GM12874 (cell line): ENCODE measurements at regions not wholly inside any gene's neighbourhood (a gene's known extent, or its start where the extent isn't known, plus 50 kb on each side); places are given as distances from the start of the nearest gene placed in this dataset.

ENCODE experiments used
- TF ChIP-seq, protein P1 (sequence below): IDR thresholded peaks from 2 replicates; pipeline ENCODE4 v1.5.1; 2011; ENCODE audit warnings: low read depth, mild to moderate bottlenecking, control low read depth, low read length, moderate library complexity; ENCODE audit not compliant: insufficient read depth

DNA sequence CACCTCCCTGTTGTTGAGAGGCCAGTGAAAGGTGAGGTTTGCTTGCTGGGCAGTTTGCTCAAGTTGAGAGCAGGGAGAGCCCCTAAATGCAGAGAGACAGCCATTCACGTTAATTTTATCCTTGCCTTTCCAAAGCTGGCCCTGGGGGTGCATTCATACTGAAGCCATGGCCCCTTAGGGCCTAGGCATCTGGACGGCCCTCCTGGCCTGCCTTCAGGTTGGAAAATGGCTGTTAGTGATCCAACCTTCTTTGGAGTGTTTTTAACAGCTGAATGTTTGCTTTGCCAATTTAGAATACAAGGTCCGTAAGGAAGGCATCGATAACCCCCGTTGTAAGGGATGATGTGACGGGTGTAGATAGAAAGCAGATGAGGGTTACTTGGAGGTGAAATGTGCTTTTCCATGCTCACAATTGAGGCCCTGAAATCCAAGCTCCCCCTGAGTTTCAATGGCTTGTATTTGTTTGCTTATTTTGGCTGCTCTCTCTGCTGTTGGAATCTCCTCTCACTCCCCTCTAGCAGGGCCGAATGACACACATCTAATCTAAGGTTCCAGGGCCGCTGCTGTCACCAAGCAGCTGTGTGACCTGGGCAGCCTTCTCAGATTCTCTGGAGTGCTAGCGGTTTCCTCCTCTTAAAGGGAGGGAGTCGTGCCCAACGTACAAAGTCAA, 171.6 kb upstream of the MKI67 start:
- TF ChIP-seq, protein P1, sequence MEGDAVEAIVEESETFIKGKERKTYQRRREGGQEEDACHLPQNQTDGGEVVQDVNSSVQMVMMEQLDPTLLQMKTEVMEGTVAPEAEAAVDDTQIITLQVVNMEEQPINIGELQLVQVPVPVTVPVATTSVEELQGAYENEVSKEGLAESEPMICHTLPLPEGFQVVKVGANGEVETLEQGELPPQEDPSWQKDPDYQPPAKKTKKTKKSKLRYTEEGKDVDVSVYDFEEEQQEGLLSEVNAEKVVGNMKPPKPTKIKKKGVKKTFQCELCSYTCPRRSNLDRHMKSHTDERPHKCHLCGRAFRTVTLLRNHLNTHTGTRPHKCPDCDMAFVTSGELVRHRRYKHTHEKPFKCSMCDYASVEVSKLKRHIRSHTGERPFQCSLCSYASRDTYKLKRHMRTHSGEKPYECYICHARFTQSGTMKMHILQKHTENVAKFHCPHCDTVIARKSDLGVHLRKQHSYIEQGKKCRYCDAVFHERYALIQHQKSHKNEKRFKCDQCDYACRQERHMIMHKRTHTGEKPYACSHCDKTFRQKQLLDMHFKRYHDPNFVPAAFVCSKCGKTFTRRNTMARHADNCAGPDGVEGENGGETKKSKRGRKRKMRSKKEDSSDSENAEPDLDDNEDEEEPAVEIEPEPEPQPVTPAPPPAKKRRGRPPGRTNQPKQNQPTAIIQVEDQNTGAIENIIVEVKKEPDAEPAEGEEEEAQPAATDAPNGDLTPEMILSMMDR: no peak

DNA sequence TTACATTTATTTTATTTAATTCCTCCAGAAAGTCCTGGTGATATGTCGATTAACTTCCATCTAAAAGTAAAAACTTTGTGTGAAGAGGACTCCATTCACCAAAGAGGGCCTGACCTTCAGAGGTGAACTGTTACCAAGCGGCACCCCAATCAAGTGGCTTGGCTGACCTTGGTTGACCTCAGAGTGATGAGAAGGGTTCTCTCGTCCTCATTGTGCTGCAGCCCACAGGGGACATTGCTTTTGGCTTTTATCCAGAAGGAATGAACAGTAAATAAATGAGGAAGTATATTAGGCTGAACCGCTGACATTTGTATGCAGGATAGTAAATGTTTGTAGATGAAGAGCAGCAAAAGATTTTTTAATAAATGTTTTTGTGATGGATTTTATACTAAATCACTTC, 172.4 kb upstream of the MKI67 start:
- TF ChIP-seq, protein P1: no peak

DNA sequence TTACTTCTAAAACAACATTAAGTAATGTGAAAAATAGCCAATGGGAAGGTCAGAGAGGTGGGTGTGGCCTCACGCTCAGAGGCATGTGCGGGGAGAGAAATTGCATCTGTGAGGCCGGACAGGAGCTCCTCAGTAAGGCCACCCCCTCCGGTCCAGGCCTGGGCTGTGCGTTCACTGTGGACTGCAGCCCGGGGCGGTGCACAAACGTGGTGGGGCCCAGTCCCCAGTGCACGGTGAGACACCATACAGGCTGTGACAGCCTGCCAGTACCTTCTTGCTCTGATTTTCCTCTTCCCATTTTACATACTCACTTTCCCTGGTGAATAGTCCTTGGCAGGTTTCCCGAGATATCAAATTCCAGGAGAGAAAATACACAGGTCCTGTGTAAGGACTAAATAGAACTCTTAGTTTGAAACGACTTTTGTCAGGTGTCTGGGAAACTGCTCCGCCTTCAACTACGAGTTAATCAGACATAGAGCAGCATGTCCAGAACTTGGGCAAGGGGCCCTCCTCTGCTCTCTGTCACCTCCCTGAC, 174.1 kb upstream of the MKI67 start:
- TF ChIP-seq, protein P1: no peak

- TF ChIP-seq, protein P1: no peak
These were observed 174.8 kb upstream of the MKI67 start for GRCh38 chr10:128301051-128301450.

DNA sequence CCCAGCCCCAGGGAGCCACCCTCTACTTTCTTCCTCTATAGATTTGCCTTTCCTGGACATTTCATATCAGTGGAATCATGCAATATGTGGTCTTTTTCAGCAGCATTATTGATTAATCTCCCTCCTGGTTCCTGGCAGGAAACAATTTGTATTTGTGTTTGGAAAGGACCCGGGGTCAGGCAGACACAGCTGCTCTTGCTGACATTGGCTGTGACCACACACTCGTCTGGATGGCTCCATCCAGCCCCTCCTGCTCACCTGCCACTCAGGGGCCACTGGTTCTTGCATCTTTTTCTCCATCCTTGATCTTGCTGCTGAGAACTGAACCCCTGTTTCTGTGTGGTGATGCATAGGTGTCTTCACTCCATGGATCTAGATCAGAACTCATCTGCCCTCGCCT, 176.6 kb upstream of the MKI67 start:
- TF ChIP-seq, protein P1: no peak

DNA sequence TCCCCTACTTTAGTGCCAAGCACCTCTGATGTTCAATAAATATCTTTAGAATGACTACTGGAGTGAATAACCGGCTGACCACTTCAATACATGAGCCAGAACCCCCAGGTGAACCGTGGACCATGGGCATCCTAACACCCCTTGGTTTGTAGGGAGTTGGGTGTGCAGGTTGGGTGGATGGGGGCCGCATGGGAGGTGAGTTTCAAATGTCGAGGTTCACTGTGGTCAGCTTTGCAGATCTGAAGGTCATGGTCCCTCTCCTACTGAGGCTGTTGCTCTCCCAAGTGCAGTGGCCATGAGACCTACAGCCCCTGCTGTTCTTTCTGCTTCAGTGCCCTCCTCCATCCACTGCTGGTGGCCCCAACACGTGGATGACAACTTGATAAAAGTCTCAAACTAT, 178.0 kb upstream of the MKI67 start:
- TF ChIP-seq, protein P1: no peak

DNA sequence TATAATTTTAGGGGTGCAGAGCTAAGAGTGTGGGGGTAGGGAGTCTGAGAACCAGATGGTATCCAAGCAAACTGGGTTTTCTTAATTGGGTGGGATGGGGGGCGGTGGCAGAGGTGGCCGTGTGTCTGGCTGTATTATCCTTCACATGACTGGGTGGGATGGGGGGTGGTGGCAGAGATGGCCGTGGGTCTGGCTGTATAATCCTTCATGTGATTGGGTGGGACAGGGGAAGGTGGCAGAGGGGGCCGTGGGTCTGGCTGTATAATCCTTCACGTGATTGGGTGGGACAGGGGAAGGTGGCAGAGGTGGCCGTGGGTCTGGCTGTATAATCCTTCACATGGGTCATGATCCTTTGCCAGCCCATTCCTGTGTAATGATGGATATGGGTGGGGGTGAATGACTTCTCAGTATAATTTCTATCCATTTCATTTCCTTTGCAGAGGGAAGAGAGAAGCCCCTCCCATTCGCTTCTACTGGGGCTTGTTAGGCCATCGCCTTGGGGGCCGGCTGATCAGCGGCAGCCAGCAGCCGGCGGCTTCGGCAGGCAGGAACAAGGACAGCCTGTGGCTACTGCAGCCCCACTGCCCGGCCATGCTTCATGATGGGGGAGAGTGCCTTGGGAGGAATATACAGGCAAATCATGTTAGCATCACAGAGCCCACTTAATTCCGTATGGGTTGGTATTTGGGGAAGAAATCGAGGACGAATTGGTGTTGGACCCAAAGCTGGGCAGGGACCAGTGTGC, 179.6 kb upstream of the MKI67 start:
- TF ChIP-seq, protein P1: no peak
